HG02623 (cell line): ENCODE measurements at regions not wholly inside any gene's neighbourhood (a gene's known extent, or its start where the extent isn't known, plus 50 kb on each side); places are given as distances from the start of the nearest gene placed in this dataset.
"Not testable (repeated sequence)": the region's sequence is repeated elsewhere in the genome, so short reads cannot be mapped to it uniquely, and the experiment has no call there.

Experiments used
- ATAC-seq: cut with Tn5 transposase; IDR thresholded peaks from one replicate; pipeline ENCODE4 v1.9.1; 2021; ENCODE audit warnings: moderate library complexity; ENCODE audit not compliant: unreplicated experiment

- ATAC-seq: no peak
Measured at GRCh38 chr12:115377230-115377629, 693.3 kb upstream of the TBX3 start.

DNA sequence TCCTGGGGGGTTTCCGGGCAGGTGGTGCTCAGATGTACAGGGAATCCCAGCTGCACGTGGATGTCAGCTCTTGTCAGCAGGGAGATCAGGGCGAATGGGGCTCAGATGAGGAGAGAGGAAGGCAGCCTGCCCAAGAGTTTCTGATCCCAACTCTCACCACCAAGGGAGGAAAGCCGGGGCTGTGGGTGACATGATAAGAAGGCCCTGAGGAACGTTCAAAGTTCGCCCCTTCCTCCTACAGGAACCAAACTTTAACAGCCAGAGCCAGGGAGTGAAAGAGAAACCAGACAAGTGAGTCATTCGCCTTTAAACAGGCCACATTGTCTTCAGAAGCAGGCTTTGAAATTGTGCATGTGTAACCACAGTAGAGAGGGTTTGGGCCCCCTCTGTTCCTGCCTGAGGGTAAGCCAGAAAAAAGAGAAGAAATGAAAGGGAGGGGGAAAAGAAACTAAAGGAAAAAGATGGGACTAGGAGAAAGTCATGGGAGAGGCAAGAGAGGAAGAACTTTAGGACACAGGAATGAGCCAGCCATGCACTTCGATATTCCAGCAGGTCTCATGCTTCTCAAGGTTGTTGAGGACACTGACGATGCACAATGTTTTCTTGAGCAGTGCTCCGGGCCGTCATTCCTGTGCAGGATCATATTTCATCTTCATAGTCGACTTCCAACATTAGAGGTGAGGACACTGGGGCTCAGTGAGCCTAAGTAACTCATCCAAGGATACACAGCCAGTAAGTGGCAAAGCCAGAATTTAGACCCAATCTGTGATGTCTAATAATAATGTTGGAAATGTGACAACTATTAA lies 691.4 kb upstream of the TBX3 start:
- ATAC-seq: peak; percentile 91

GRCh38 chr12:115374480-115375185 lies 690.7 kb upstream of the TBX3 start:
- peak; percentile 19 for ATAC-seq

DNA sequence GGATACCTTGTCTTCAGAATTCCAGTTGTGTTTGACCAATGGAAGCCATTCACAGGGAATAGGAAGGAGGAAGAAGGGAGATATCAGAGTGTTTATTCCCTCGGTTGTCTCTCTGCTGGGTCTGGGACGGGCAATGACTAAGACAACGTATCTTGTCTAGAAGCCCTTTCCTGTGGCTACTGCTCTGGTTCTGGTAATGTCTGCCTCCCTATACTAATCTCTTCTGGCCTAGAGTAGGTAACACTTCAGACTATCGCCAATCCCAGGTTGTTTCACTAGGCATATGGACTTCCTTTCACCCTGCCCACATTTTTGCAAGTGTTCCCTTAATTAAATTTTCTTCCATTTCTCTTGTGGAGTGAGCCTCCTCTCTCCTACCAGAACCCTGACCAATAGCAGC lies 687.7 kb upstream of the TBX3 start:
- no peak for ATAC-seq

DNA sequence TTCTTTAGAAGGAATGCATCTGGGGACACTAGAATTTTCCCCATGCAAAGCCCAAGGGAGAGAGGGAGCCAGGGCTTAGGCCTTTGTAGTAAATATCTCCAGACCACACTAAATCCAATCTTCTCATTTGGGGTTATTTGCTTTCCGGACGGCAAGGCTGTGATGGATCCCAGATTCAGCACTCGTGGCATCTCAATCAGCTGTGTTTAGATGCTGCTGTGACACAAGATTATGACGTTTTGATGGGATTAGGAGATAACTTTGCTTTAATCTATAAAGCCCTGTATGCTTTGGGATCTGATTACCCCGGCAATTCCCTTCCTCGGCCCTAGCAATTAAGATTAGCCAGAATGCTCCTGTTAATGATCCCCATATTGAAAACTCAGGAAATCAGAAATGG lies 686.7 kb upstream of the TBX3 start:
- no peak for ATAC-seq

DNA sequence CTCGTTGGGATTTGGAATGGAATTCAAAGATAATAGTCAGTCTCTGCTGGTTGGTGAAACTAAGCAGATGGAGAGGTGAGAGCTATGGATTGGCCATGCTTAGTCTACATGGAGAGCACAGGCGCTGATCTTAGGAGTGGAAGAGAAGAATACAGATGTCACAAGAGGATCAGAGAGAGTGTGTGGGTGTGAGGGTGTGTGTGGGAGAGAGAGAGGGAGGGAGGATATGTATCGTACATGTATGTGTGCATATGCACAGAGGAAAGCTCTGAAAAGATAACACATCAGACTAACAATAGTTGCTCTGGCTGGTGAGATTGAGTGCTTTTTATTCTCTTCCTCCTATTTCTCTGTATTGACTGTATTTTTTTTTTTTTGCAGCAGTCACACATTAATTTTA lies 686.2 kb upstream of the TBX3 start:
- no peak for ATAC-seq

- not testable (repeated sequence) for ATAC-seq
Measured at GRCh38 chr12:115366277-115366676, 682.3 kb upstream of the TBX3 start.

- ATAC-seq: not testable (repeated sequence)
Measured at GRCh38 chr12:115365765-115366164, 681.8 kb upstream of the TBX3 start.

- ATAC-seq: no peak
Measured at GRCh38 chr12:115364921-115365320, 680.9 kb upstream of the TBX3 start.

- no peak for ATAC-seq
Measured at GRCh38 chr12:115362339-115362976, 678.5 kb upstream of the TBX3 start.

DNA sequence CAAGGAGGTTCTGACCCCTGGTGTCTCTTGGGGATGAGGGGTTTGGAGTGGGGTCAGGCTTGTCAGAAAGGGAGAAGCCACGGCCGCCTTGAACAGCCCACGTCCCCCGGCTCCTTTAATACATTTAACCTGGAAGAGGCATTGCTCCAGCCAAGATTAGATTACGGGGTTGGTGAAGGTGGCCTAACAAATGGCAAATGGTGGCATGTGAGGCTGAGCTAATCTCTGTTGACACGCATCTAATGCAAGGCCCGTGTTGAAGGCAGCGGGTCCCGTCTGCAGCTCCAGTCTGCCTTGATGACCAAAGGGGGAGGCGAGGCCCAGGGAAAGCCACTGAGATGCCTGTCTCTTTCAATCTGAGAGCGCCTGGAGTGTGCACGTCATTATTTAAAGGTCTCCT lies 673.7 kb upstream of the TBX3 start:
- no peak for ATAC-seq

DNA sequence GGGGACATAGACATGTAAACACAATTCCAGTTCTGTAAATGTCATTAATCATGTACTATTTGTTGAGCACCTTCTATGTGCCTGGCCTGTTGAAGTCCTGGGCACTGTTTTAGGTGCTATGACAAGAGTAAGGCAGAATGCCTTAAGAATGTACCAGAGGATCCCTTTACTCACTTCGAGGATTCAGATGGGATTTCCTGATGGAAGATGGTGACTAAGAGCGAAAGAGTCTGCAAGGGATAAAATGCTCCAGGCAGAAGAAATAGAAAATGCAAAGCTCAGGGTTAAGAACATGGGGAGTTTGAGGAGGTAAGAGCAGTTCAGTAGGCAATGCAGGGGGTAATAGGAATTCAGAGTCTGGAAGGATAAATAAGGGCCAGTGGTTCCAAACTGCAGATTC lies 671.3 kb upstream of the TBX3 start:
- no peak for ATAC-seq

- ATAC-seq: no peak
Measured at GRCh38 chr12:115354007-115354890, 670.3 kb upstream of the TBX3 start.

DNA sequence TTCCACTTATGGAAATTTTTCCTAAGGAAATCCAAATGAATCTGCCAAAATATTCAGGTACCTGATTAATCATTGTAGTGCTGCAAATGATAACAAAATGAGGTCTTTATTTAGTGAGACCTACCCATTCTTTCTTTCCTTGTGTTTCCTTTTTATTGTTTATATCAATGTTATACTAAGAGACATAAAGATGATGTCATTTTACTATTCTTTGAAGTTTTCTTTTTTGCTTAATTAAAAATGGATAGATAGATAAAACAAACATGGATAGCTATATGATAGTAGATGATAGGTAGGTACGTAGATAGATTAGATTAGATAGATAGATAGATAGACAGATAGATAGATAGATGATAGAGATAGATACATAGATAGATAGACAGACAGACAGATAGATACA lies 669.5 kb upstream of the TBX3 start:
- no peak for ATAC-seq

DNA sequence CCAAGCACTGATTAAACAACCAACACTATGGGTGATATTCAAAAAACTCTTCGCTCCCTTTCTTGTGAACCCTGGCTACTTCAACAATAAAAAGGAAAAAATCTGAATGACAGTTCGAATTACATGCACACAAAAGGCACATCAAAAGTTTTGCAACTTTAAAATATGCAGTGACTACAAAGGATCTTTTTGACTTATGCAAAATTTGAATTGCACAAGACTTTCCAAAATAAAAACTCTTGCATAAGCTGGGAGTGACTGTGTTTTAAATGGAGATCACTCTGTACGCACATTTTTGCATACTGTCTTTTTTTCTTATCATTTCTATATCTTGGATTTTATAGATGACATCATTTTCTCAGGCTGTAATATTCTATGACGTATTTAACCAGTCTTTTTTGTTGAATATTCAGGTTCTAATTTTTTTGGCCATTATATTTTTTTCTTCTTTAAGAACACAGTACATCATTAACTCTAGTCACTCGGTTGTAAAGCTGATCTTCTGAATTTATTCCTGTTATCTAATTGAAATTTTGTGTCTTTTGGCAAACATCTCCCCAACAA lies 667.6 kb upstream of the TBX3 start:
- ATAC-seq: no peak

DNA sequence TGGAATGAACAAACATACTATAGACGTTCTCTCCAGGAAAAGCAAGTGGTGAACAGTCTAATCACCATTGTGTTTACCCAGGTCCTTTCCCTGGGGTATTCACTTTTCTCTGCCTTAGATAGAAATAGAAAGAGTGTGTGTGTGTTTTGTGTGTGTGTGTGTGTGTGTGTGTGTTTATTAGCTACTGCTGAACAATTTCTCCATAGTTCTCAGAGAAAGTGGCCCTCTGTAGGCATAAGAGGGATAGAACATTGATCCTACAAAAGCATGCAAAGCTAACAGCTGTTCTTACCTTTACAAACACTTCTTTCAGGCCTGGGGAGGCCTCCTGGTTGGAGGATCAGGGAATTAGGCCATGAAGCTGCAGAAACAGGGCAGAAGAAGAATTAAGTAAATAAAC lies 665.7 kb upstream of the TBX3 start:
- no peak for ATAC-seq

DNA sequence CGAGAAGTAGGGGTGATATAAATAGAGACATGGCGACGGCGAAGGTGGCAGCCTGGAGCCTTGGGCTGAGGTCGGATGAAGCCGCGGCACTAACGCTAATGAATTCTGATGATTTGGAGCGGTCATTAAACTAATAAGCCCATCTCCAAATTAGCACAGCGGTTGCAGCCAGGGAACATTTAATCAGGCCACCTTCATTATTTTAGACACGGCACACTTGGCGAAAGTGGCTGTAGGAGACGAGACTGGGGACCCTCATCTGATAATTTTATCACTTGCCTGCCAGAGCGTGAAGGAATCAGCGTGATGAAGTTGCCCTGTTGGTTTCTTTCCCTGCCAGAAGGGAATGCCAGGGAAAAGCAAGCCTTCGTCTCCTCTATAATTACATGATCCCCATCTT lies 664.3 kb upstream of the TBX3 start:
- ATAC-seq: no peak

- ATAC-seq: no peak
Measured at GRCh38 chr12:115343601-115344000, 659.6 kb upstream of the TBX3 start.

DNA sequence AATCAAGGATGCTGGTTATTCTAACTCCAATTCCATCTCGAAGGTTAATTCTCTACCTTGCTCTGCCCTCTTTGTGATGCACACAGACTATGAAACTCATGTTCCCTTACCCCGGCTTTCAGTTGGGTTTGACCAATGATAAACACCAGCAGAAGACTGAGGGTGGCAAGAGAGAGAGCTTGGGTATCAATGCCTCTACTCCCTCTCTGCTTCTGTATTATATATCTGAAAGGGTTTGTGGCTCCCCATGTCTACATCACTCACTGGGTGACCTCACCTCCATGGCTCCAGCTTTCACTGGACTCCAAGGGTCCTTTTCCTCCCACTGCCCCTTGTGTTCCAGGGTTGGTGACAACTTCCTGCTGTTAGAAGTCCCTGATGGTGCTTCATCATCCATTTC lies 659.0 kb upstream of the TBX3 start:
- ATAC-seq: no peak

DNA sequence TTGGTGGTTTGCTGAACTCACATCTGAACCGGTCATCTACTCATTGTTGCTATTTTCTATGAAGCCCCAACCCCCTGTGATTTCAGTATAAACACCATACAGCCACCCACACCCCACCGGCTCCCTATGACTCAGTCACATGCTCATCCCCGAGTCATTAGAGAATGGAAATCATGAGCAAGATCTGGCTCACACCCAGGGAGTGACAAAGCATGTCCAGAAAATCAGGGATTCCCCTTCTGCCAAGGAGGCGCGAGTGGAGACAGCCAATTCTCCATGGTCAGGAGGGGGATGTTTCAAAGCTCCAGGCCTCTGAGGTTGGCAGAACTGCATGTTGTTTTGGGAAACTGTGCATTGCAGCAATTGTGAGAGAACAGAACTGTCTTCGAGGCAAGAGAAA lies 657.5 kb upstream of the TBX3 start:
- no peak for ATAC-seq
